Myocyte (in vitro differentiated cells): ENCODE measurements at regions not wholly inside any gene's neighbourhood (a gene's known extent, or its start where the extent isn't known, plus 50 kb on each side); places are given as distances from the start of the nearest gene placed in this dataset.
"Not testable (repeated sequence)": the region's sequence is repeated elsewhere in the genome, so short reads cannot be mapped to it uniquely, and the experiment has no call there.

ENCODE experiments used
- DNase-seq: peaks from one replicate; pipeline ENCODE4 v3.0.0-alpha.2; 2012; ENCODE audit warnings: low read depth

DNA sequence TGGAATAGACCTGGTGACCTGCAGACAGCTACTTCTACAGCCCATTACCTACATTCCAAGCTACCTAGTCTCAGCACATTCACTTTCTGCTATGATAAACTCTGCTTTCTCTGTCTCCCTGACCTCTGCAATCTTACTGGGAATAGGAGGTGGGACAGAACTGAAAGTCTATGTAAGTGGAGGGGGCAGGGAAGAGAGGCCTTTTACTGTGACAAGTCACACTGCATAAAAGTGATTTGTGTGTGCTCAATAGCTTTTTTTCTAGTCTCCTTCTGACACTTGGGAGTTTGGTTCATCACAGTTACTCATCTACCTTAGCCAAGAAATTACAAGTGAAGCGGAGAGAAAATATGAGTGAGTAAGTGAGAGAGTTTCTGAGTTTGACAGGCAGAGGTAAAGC is 322.4 kb downstream of the OLFM4 start:
- no peak for DNase-seq

DNA sequence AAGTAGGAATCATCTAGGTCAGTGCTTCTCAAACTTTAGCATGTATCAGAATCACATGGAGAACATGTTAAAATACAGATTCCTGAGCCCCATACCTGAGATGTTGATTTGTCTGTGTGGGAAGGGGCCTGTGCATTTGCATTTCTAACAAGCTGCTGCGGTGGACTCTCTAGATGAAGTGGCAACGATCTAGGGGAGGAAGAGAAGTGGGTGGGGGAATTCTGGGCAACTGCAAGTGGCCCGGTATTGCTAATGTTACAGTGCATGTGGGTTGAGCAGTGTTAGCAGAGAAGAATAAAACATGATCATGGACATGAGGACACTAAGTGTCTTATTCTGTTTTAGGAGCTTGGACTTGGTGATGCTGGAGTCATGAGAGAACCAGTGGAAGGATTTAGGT is 329.0 kb downstream of the OLFM4 start:
- DNase-seq = no peak

GRCh38 chr13:53368948-53369347 is 340.3 kb downstream of the OLFM4 start:
- no peak for DNase-seq

DNA sequence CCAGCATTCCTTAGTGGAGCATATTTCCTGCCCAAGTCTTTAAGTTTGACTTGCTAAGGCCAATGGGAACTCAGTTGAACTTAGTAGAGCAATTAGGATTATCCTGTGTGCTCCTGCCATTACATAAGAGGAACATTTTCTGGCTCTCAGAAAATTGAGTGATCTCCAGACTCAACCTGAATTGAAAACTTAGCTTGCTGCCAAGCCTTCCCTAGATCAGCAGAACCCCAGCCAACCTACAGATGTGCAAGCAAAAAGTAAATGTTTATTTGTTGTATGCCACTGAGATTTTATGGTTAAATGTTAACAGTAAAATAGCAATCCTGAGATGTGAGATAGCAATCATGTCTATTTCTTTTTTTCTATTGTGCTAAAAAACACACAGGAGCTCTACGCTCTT is 350.9 kb downstream of the OLFM4 start:
- DNase-seq = no peak

DNA sequence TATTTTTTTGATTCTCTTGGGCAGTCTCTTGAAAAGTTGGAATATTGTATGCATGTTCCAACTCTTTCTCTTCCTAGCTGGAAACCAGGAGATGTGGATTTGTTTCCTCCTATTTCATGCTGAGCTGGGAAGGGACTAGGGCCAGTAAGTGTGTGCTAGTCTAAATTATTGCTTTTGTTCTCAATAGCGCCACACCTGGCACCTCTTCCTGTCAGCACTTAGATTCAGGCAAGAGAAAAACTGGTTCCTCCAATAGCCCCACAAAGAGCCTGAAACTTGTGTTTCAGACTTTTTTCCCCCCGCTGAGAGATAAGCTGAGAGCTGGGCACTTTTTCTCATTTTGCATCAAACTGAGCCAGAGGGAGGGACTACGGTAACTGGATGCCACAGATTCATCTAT is 353.4 kb downstream of the OLFM4 start:
- no peak for DNase-seq

- DNase-seq = no peak
These were observed 369.4 kb downstream of the OLFM4 start for GRCh38 chr13:53398051-53398450.

- no peak for DNase-seq
These were observed 377.0 kb downstream of the OLFM4 start for GRCh38 chr13:53405616-53406015.

- no peak for DNase-seq
These were observed 379.7 kb downstream of the OLFM4 start for GRCh38 chr13:53408306-53408705.

DNA sequence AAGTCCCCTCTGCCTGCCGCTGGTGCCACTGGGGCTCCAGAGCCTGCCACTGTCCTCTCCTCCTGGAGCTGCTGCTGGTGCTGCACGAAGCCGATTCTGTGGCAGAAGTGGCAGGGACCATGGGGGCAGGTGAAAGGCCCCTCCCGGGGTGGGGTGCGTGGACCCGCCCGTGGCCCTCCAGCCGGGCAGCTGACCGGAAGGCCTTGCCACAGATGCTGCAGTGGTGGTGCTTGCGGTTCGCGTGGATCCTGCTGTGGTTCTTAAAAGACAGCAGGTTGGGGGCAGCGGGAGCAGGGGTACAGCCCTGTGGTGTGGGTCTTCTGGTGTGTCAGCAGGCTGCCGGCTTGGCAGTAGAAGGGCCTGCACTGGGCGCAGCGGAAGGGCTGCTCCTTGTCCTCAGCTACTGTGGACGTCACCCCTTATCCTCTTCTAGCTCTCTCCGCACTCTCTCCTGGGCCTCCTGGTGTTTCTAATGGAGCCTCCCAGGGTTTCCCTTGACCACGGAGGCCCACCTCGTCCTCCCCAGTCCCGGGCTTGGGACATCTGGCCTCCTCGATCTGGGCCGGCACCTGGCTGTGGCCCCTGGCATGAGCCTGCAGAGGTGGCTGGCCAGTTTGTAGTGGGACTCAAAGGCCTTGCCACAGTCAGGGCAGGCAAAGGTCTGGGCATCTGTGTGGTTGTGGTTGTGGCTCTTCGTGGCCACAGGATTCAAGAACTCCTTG is 380.4 kb downstream of the OLFM4 start:
- no peak for DNase-seq

- DNase-seq = no peak
These were observed 382.9 kb downstream of the OLFM4 start for GRCh38 chr13:53411463-53411862.

DNA sequence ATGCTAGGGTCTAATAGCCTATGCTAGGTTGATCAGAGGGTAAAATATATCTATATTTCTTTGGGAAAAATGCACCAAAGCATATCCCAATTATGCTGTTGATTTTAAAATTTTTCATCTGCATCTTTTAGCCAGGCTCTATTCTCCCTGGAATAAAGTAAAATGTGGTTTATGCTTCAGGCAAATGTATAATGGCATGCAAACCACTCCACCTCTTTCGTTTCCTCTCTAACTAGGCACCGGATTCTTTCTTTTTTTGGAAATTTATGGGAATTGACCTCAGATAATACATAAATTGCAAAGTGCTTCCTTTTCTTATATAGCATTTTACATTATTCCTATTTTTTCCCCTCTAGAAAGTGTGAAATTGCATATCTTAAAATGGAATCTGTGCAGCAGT is 386.5 kb downstream of the OLFM4 start:
- DNase-seq = no peak

DNA sequence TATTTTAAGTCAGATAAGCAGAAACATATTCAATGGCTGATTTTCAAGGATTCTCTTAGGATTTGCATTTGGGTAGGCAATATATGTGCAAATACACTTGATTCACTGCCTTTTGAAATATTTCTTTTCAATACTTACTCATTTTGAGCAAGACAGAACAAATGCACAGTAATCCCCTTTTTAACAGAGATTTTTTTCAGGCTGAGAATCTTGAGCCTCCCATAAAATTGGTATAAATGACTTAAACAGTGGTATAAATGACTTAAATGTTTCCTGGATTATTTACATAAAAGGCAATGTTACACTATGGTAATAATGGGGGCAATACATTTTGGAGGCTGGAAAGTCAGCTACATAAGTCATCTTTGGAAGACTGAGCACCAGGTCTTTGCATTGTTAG is 389.0 kb downstream of the OLFM4 start:
- no peak for DNase-seq

DNA sequence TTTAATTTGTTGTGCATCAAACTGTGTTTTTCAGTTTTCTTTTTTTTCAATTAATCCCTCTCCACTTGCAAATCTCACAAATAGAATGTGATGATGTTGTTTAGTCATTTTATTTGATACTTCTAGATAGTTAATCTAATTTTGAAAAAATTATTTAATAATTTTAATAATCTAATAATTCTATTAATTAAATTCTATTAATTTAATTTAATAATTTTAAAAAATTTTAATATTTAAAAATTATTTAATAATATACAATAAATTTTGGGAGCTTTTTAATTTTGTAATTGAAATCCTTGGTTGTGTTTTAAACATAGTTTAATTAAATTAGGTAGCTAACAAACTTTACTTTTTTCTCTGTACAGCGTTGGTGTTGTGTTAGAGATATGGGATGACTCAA is 393.8 kb downstream of the OLFM4 start:
- DNase-seq = no peak

DNA sequence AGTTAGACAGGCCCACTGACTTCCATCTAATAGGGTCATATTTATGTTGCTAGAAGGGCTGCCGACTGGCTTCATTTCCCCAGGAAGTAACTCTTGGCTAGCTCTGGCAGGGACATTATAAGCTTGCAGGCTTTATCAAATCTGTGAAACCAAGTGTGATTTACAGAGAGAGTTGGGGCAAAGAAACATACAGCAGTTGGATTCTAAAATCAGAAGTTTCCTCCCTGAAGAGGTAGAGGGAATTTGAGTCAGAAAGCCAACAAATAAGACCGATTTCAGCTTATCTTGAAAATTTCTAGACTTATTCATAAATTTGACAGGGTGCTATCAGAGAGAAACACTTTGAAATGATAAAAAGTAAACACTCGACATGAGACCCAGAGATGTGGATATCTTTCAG is 407.8 kb downstream of the OLFM4 start:
- no peak for DNase-seq

DNA sequence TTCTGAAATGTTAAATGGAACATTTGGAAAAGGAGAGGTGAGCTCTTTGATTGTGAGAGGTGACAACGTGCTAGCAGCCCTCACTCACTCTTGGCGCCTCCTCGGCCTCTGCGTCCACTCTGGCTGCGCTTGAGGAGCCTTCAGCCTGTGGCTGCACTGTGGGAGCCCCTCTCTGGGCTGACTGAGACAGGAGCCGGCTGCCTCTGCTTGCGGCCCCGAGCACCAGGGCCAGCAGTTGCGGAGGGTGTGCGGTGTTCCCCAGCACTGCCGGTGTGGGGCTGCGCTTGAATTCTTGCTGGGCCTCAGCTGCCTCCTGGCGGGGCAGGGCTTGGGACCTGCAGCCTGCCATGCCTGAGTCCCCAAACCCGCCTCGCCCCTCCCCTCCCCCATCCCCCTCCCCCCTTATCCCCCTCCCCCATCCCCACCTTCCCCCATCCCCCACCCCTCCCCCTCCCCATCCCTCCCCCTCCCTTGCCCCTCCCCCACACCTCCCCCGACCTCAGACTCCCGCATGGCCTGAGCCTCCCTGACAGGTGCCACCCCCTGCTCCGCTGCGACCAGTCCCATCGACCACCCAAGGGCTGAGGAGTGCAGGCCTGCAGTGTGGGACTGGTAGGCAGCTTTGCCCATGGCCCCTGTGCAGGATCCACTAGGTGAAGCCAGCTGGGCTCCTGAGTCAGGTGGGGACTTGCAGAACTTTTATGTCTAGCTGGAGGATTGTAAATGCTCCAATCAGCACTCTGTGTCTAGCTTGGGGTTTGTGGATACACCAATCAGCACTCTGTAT is 411.0 kb downstream of the OLFM4 start:
- DNase-seq = no peak

DNA sequence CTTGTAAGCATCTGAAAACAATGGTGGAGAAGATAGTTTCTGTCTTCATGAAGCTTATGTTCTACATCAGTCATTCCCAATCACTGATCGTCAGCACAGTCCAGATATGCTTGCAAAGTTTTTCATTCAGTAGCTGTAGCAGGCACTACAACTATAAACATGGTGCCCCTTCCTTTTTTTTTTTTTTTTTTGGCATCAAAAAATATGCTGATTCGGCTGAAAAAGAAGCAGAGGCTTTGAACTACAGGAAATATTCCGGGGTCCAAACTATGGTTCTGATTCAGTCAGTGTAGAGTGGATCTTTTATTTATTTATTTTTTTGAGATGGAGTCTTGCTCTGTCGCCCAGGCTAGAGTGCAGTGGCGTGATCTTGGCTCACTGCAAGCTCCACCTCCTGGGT is 414.4 kb downstream of the OLFM4 start:
- no peak for DNase-seq

GRCh38 chr13:53445686-53446085 is 417.1 kb downstream of the OLFM4 start:
- DNase-seq = no peak

- no peak for DNase-seq
These were observed 418.8 kb downstream of the OLFM4 start for GRCh38 chr13:53447456-53447855.

GRCh38 chr13:53447863-53448262 is 419.2 kb downstream of the OLFM4 start:
- DNase-seq = no peak

DNA sequence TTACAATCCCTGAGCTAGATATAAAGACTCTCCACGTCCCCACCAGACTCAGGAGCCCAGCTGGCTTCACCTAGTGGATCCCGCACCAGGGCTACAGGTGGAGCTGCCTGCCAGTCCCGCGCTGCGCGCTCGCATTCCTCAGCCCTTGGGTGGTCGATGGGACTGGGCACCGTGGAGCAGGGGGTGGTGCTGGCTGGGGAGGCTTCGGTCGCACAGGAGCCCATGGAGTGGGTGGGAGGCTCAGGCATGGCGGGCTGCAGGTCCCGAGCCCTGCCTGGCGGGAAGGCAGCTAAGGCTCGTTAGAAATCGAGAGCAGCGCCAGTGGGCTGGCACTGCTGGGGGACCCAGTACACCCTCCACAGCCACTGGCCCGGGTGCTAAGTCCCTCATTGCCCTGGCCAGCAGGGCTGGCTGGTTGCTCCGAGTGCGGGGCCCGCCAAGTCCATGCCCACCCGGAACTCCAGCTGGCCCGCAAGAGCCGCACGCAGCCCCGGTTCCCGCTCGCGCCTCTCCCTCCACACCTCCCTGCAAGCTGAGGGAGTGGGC is 423.7 kb downstream of the OLFM4 start:
- not testable (repeated sequence) for DNase-seq

DNA sequence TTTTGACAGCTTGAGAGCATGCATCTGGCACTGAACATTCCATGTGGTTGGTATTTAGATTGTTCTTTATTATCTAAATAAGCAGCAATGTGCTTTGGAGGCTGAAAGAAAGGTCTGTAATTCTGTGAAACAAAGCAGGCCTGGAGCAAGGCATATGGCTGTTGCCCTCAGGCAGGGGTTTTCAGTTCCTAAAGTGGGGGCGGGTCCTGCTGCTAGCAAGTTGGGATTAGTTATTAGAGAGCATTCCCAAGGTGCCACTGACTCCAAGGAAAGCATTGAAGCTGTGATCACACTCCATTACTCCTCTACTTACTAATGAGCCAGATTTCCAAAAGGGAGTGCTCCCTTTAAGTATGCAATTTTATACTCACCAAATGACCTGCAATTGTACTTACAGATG is 432.2 kb downstream of the OLFM4 start:
- DNase-seq = no peak

- no peak for DNase-seq
These were observed 434.5 kb downstream of the OLFM4 start for GRCh38 chr13:53463106-53463505.

- no peak for DNase-seq
These were observed 438.0 kb downstream of the OLFM4 start for GRCh38 chr13:53466576-53466975.
